HG02759 (cell line): ENCODE measurements at regions not wholly inside any gene's neighbourhood (a gene's known extent, or its start where the extent isn't known, plus 50 kb on each side); places are given as distances from the start of the nearest gene placed in this dataset.
"Not testable (repeated sequence)": the region's sequence is repeated elsewhere in the genome, so short reads cannot be mapped to it uniquely, and the experiment has no call there.

Experiments
- ATAC-seq: cut with Tn5 transposase; IDR thresholded peaks from one replicate; pipeline ENCODE4 v1.9.1; 2021; ENCODE audit warnings: mild to moderate bottlenecking, moderate library complexity; ENCODE audit not compliant: unreplicated experiment

DNA sequence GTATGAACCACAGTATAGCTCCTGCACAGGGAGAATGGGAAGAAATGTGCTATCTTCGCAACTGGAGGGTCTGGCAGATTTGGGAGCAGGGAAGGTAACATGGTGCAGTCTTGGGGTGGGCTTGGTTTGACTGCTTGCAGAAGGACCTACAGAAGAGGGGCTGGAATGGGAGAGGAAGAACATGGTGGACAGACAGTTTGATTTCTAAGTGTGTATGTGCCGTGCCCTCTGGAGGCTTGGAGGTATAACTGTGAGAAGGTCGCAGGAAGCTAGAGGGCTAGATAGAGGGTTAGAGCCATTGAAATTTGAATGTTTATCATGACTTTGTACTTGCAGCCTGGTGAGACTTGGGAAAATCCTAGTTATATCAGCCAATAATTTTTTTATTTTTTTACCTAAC is 169.2 kb downstream of the SQOR start:
- no peak for ATAC-seq

- no peak for ATAC-seq
Observed at GRCh38 chr15:45810201-45810600, 175.4 kb downstream of the SQOR start.

DNA sequence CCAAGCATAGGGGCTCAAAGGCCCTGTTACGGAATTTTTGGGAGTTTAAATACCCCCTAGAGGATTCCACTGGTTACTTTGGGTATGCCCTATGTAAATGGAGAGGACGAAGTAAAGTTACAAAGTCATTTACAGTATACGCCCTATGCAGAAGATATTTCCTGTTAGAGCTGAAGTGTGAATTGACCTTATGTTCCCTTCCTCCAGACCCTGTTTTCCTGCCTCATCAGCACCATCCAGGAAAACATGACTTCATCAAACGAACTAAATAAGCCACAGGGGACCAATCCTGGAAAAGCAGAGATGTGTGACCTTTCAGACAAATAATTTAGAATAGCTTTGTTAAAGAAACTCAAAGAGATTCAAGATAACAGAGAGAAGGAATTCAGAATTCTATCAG is 177.4 kb downstream of the SQOR start:
- no peak for ATAC-seq

DNA sequence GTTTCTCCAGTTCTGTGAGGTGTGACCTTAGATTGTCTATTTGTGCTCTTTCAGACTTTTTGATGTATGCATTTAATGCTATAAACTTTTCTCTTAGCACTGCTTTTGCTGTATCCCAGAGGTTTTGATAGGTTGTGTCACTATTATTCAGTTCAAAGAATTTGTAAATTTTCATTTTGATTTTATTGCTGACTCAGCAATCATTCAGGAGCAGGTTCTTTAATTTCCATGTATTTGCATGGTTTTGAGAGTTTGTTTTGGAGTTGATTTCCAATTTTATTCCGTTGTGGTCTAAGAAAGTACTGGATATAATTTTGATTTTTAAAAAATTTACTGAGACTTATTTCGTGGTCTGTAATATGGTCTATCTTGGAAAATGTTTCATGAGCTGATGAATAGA is 182.7 kb downstream of the SQOR start:
- ATAC-seq = not testable (repeated sequence)

- no peak for ATAC-seq
Observed at GRCh38 chr15:45821390-45821789, 186.6 kb downstream of the SQOR start.

GRCh38 chr15:45822968-45823367 is 188.1 kb downstream of the SQOR start:
- not testable (repeated sequence) for ATAC-seq

GRCh38 chr15:45827275-45827674 is 192.4 kb downstream of the SQOR start:
- ATAC-seq = no peak

GRCh38 chr15:45827766-45828165 is 192.9 kb downstream of the SQOR start:
- no peak for ATAC-seq

GRCh38 chr15:45829336-45830153 is 194.7 kb downstream of the SQOR start:
- ATAC-seq = no peak

DNA sequence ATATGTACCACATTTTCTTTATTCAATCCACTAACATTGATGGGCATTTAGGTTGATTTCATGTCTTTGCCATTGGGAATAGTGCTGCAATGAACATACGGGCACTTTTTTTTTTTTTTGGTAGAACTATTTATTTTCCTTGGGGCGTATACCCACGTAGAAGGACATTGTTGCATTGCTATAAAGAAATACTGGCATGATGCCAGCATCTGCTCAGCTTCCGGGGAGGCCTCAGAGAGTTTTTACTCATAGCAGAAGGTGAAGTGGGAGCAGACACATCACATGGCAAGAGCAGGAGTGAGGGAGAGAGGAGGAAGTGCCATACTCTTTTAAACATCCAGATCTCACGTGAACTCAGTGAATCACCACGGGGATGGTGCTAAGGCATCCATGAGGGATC is 197.0 kb downstream of the SQOR start:
- no peak for ATAC-seq

DNA sequence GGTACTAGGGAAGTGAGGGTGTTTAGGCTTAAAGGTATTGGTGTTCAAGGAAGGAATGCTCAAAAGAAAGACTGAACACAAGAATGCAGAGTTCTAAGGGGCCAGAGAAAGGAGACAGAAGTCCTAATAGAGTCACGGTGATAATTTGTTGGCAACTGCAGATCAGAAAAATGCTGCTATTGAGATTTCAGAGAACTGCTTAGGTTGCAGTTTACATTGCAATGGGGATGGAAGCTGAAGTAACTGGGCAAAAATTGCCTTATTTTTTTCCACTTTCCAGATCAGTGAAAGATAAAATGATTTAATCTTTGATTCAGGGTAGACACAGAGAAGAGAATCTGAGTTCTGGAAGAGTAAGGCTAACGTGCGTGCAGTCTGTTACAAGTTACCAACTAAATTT is 199.8 kb downstream of the SQOR start:
- ATAC-seq = no peak

GRCh38 chr15:45842151-45842550 is 207.3 kb downstream of the SQOR start:
- ATAC-seq = no peak

GRCh38 chr15:45847645-45848044 is 212.8 kb downstream of the SQOR start:
- ATAC-seq = no peak

GRCh38 chr15:45849136-45849535 is 214.3 kb downstream of the SQOR start:
- ATAC-seq = no peak

- ATAC-seq = no peak
Observed at GRCh38 chr15:45854455-45855202, 219.8 kb downstream of the SQOR start.

DNA sequence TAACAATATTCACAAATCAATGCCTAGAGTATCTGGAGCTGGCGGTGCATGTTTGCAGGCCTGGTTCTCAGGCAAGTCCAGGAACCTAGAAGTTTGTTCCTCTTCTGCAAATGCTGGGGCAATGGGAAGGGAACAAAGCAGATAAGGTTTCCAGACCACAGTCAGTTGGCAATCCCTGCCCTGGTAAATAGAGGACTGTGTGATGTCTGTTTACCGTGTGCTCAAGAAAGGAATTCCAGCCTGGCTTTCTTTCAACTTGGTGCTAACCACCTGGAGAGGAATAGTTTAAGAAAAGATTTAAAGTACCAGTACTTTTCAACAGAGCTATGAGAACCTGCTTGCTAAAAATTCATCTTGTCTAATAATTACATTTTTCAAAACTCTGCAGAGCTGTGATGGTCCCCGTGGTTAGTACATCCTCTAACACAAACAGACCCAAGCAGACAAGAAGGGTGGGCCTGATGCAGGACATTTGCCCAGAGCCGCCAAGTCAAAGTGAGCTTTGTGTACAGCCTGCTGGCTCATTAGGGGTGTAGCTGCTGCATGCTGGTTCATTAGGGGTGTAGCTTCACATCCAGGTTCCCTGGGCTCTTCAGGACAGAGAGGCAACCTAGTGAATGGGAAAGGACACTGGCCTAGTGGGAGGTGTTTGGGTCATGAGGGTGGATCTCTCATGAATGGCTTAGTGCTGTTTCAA is 220.5 kb downstream of the SQOR start:
- ATAC-seq = no peak

- ATAC-seq = no peak
Observed at GRCh38 chr15:45855907-45856579, 221.2 kb downstream of the SQOR start.

DNA sequence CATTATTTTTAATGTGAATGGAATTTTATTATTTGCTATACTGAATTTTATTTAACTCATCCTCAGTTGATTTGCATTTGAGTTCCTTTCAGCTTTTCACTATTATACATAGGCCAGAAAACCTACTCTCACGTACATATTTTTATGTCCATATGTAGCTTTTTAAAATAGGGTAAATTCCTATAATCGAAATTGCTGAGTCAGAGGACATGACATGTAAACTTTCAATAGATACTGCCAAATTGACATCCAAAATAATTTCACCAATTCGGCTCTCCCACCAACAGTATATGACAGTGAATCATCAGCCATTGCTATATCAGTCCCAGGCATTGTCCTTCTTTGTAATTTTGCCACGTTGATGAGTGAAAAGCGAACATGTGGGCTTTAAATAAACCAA is 222.5 kb downstream of the SQOR start:
- ATAC-seq = no peak

- no peak for ATAC-seq
Observed at GRCh38 chr15:45858491-45858890, 223.7 kb downstream of the SQOR start.

- no peak for ATAC-seq
Observed at GRCh38 chr15:45862034-45862433, 227.2 kb downstream of the SQOR start.
